ENCODE measurements at regions not wholly inside any gene's neighbourhood (a gene's known extent, or its start where the extent isn't known, plus 50 kb on each side); places are given as distances from the start of the nearest gene placed in this dataset.

GRCh38 chr22:27116312-27117086, 459.1 kb downstream of the MIAT start:
- TF ChIP-seq CTCF (IDR thresholded peaks at IDR 0.05) (no peak), POLR2A (IDR thresholded peaks at IDR 0.05) (no peak)

Data from adrenal gland (tissue), 5 donors.